Astrocyte (in vitro differentiated cells and primary cell): ENCODE measurements at regions not wholly inside any gene's neighbourhood (a gene's known extent, or its start where the extent isn't known, plus 50 kb on each side); places are given as distances from the start of the nearest gene placed in this dataset.

ENCODE experiments used
- DNase-seq: peaks from one replicate; pipeline ENCODE4 v3.0.0-alpha.2; 2010; ENCODE audit warnings: low read depth
- FAIRE-seq: peaks from 2 replicates; lab custom pipeline; 2011; peaks lifted over from hg19 to GRCh38; lab: Jason Lieb, UNC
- H2AFZ ChIP-seq: 2 replicates; pipeline ENCODE4 v1.6.0; 2012; ENCODE audit warnings: low read depth, low read length, inconsistent platforms
- H3K27ac ChIP-seq: 2 replicates; pipeline ENCODE4 v1.5.1; 2011; ENCODE audit warnings: low read depth, low read length, inconsistent platforms
- H3K27me3 ChIP-seq: 2 replicates; pipeline ENCODE4 v1.6.0; 2011; ENCODE audit warnings: low read length, inconsistent platforms; ENCODE audit not compliant: insufficient read depth
- H3K36me3 ChIP-seq: 2 replicates; pipeline ENCODE4 v1.5.1; 2011; ENCODE audit warnings: low read length, inconsistent platforms; ENCODE audit not compliant: insufficient read depth
- H3K4me1 ChIP-seq: 2 replicates; pipeline ENCODE4 v1.5.1; 2011; ENCODE audit warnings: low read length, inconsistent platforms; ENCODE audit not compliant: insufficient read depth
- H3K4me2 ChIP-seq: 2 replicates; pipeline ENCODE4 v1.6.0; 2012; ENCODE audit warnings: low read length, inconsistent platforms
- H3K4me3 ChIP-seq: 2 replicates; pipeline ENCODE4 v1.5.1; 2011; ENCODE audit warnings: low read depth, mild to moderate bottlenecking, low read length, inconsistent platforms; ENCODE audit not compliant: insufficient read depth
- H3K79me2 ChIP-seq: 2 replicates; pipeline ENCODE4 v1.6.0; 2012; ENCODE audit warnings: mild to moderate bottlenecking, low read length, inconsistent platforms; ENCODE audit not compliant: insufficient read depth
- H3K9ac ChIP-seq: 2 replicates; pipeline ENCODE4 v1.6.0; 2012; ENCODE audit warnings: mild to moderate bottlenecking, low read length, inconsistent platforms
- H3K9me3 ChIP-seq: 2 replicates; pipeline ENCODE4 v1.5.1; 2012; ENCODE audit warnings: low read depth, mild to moderate bottlenecking, low read length, inconsistent platforms; ENCODE audit not compliant: insufficient read depth
- H4K20me1 ChIP-seq: 2 replicates; pipeline ENCODE4 v1.6.0; 2012; ENCODE audit warnings: low read length, inconsistent platforms; ENCODE audit not compliant: insufficient read depth
- H3K27ac Mint-ChIP-seq: one replicate; pipeline ENCODE4 v1.8.0; 2021; ENCODE audit warnings: mild to moderate bottlenecking, mixed read lengths; ENCODE audit not compliant: unreplicated experiment
- H3K27me3 Mint-ChIP-seq: one replicate; pipeline ENCODE4 v1.8.0; 2021; ENCODE audit warnings: low read depth, mixed read lengths; ENCODE audit not compliant: unreplicated experiment
- H3K36me3 Mint-ChIP-seq: one replicate; pipeline ENCODE4 v1.8.0; 2021; ENCODE audit warnings: low read depth, mixed read lengths; ENCODE audit not compliant: unreplicated experiment
- H3K4me1 Mint-ChIP-seq: one replicate; pipeline ENCODE4 v1.8.0; 2021; ENCODE audit warnings: low read depth, mixed read lengths; ENCODE audit not compliant: unreplicated experiment
- H3K4me3 Mint-ChIP-seq: one replicate; pipeline ENCODE4 v1.8.0; 2021; ENCODE audit warnings: mild to moderate bottlenecking, moderate library complexity, mixed read lengths; ENCODE audit not compliant: unreplicated experiment
- H3K9me3 Mint-ChIP-seq: one replicate; pipeline ENCODE4 v1.8.0; 2021; ENCODE audit warnings: mild to moderate bottlenecking, mixed read lengths; ENCODE audit not compliant: unreplicated experiment
- EZH2 ChIP-seq: IDR thresholded peaks from 2 replicates; pipeline ENCODE4 v1.6.1; 2012; ENCODE audit warnings: mild to moderate bottlenecking, low read length, inconsistent platforms; ENCODE audit not compliant: insufficient read depth
- TF ChIP-seq, protein P1 (sequence below): IDR thresholded peaks from 2 replicates; pipeline ENCODE4 v1.5.1; 2011; ENCODE audit warnings: low read depth, mild to moderate bottlenecking, inconsistent platforms, low read length, moderate library complexity; ENCODE audit not compliant: insufficient read depth

DNA sequence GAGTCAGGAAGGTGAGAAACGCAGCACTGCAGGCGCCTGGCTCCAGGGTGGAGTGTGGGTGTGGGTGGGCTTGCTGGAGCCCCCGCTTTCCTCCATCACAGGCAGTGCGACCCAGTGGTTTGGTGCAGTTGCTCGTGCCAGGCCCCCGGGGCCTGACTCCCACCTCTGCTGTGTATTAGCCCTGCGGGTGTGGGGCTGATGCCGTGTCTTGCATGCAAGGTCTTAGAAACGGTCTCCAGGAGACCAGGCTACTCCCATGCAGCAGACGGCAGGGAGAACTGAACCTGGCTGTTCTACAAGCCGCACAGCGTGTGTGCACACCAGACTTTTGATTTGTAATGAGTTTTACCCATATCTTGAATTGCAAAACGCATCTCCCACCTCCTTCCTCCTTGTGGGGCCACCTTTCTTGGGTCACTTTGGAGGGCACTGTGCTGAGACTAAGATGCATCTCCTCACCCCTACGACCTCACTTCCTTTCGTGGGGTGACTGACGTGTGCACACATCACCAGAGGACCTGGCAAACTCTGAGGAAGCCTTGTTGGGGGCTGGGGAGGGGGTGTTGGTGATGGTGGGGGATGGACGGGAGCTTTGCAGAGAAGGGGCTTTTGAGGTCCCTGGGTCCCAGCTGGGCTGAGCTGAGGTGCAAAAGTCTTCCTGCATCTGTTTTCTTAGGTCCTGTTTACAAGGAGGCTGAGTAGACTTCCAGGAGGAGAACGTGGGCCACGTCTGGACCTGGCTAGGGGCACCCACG is 101.8 kb upstream of the TNRC6C start:
- Mint-ChIP-seq H3K27ac (no peak overlapping the region), H3K9me3 (peaks cover 7% of the 10 kb centered on the region), H3K4me1 (no peaks in the 10 kb centered on the region), H3K4me3 (no peak overlapping the region), H3K27me3 (peaks cover 68% of the 10 kb centered on the region), H3K36me3 (no peaks in the 10 kb centered on the region)
- Histone ChIP-seq H2AFZ (no peak overlapping the region), H3K4me2 (no peak overlapping the region), H3K36me3 (no peaks in the 10 kb centered on the region), H3K27ac (no peak overlapping the region), H3K79me2 (no peaks in the 10 kb centered on the region), H4K20me1 (no peaks in the 10 kb centered on the region), H3K4me3 (no peak overlapping the region), H3K27me3 (peaks cover 13% of the 10 kb centered on the region), H3K4me1 (no peaks in the 10 kb centered on the region), H3K9ac (no peak overlapping the region), H3K9me3 (no peaks in the 10 kb centered on the region)
- FAIRE-seq, result no peak
- DNase-seq, result no peak
- TF ChIP-seq, protein P1, sequence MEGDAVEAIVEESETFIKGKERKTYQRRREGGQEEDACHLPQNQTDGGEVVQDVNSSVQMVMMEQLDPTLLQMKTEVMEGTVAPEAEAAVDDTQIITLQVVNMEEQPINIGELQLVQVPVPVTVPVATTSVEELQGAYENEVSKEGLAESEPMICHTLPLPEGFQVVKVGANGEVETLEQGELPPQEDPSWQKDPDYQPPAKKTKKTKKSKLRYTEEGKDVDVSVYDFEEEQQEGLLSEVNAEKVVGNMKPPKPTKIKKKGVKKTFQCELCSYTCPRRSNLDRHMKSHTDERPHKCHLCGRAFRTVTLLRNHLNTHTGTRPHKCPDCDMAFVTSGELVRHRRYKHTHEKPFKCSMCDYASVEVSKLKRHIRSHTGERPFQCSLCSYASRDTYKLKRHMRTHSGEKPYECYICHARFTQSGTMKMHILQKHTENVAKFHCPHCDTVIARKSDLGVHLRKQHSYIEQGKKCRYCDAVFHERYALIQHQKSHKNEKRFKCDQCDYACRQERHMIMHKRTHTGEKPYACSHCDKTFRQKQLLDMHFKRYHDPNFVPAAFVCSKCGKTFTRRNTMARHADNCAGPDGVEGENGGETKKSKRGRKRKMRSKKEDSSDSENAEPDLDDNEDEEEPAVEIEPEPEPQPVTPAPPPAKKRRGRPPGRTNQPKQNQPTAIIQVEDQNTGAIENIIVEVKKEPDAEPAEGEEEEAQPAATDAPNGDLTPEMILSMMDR, result no peak
- no peak for TF ChIP-seq EZH2

DNA sequence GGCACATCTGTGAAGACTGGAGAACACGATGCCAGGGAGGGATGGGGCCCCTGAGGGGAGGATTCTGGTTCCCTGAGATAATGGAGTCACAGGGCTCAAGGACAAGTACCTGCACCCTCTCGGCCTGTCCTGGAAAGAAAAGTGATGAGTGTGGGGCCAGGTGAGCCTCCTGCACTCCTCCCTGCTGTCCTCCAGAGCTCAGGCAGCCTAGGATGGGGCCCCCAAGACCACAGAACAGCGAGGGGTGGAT is 101.3 kb upstream of the TNRC6C start:
- H2AFZ ChIP-seq, result no peak overlapping the region
- peaks cover 13% of the 10 kb centered on the region for H3K27me3 ChIP-seq
- Mint-ChIP-seq H3K36me3 (no peaks in the 10 kb centered on the region), H3K9me3 (peaks cover 7% of the 10 kb centered on the region), H3K27me3 (peaks cover 71% of the 10 kb centered on the region), H3K4me1 (no peaks in the 10 kb centered on the region), H3K27ac (no peak overlapping the region), H3K4me3 (no peak overlapping the region)
- H3K9me3 ChIP-seq, result no peaks in the 10 kb centered on the region
- no peaks in the 10 kb centered on the region for H4K20me1 ChIP-seq
- no peaks in the 10 kb centered on the region for H3K79me2 ChIP-seq
- H3K27ac ChIP-seq, result no peak overlapping the region
- TF ChIP-seq, protein P1, result no peak
- TF ChIP-seq EZH2, result no peak
- FAIRE-seq (no peak), DNase-seq (no peak)
- no peak overlapping the region for H3K4me3 ChIP-seq
- H3K36me3 ChIP-seq, result no peaks in the 10 kb centered on the region
- H3K9ac ChIP-seq, result no peak overlapping the region
- no peak overlapping the region for H3K4me2 ChIP-seq
- no peaks in the 10 kb centered on the region for H3K4me1 ChIP-seq

DNA sequence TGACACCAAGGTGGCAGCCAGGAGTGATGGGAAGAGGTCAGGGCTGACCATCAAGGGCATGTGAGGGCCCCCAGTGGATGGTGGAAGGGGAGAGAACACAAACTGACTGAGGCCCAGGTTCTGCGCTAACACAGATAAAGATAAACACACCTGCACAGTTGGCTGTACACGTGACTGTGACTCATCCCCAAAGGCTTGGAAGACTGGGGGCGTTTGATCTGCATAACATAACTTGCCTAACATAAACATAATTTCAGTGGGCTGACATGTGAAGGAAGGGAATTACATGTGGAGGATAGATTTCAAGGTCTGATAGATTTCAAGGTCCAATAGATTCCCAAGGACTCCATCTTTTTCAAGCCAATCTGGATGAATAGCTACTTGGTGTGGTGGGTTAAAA is 100.9 kb upstream of the TNRC6C start:
- no peak overlapping the region for H3K27ac ChIP-seq
- no peak for TF ChIP-seq EZH2
- TF ChIP-seq, protein P1, result no peak
- Mint-ChIP-seq H3K27me3 (peaks cover 75% of the 10 kb centered on the region), H3K27ac (no peak overlapping the region), H3K36me3 (no peaks in the 10 kb centered on the region), H3K9me3 (peaks cover 7% of the 10 kb centered on the region), H3K4me1 (no peaks in the 10 kb centered on the region), H3K4me3 (no peak overlapping the region)
- no peaks in the 10 kb centered on the region for H3K9me3 ChIP-seq
- no peaks in the 10 kb centered on the region for H3K4me1 ChIP-seq
- no peaks in the 10 kb centered on the region for H3K36me3 ChIP-seq
- no peak for FAIRE-seq
- no peaks in the 10 kb centered on the region for H3K79me2 ChIP-seq
- no peak overlapping the region for H3K9ac ChIP-seq
- H3K4me2 ChIP-seq, result no peak overlapping the region
- no peak overlapping the region for H3K4me3 ChIP-seq
- no peak overlapping the region for H2AFZ ChIP-seq
- DNase-seq, result no peak
- no peaks in the 10 kb centered on the region for H4K20me1 ChIP-seq
- H3K27me3 ChIP-seq, result peaks cover 13% of the 10 kb centered on the region
